GM18868 (cell line): ENCODE measurements at regions not wholly inside any gene's neighbourhood (a gene's known extent, or its start where the extent isn't known, plus 50 kb on each side); places are given as distances from the start of the nearest gene placed in this dataset.
A peak's percentile ranks its signal among the peaks of the same experiment; 100 is the strongest.
"Not testable (repeated sequence)": the region's sequence is repeated elsewhere in the genome, so short reads cannot be mapped to it uniquely, and the experiment has no call there.

Source experiments
- ATAC-seq: cut with Tn5 transposase; IDR thresholded peaks from one replicate; pipeline ENCODE4 v1.9.1; 2021; ENCODE audit warnings: mild to moderate bottlenecking, moderate library complexity; ENCODE audit not compliant: unreplicated experiment

DNA sequence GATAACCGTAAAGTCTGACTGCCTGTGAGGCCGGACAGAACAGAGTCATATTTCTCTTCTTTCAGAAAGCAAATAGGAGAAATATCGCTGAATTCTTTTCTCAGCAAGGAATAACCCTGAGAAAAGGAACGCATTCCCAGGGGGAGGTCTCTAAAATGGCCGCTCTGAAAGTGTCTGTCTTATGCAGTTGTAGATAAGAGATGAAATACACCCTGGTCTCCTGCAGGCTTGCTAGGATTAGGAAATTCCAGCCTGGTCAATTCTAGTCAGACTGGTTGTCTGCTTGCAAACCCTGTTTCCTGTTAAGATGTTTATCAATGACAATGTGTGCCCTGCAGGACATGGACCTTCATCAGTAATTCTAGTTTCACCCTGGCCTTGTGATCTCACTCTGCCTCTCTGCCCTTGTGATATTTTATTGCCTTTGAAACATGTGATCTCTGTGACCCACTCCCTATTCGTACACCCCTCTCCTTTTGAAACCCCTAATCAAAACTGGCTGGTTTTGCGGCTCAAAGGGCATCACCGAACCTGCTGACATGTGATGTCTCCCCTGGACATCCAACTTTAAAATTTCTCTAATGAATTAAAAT is 934.8 kb upstream of the SPRY2 start:
- no peak for ATAC-seq

DNA sequence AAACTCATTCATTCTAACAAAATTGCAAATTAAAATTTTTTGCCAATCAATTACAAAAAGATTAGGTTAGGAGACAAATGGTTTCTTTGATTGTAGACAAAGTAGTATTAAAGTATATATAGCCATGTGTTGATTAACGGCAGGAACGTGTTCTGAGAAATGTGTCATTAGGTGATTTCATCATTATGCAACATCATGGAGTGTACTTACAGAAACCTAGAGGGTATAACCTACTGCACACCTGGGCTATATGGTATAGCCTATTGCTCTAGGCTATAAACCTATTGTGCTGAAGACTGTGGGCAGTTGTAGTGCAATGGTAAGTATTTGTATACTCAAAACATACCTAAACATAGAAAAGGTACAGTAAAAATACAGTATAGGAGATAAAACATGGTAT is 906.8 kb upstream of the SPRY2 start:
- ATAC-seq: no peak

GRCh38 chr13:81246556-81246955 is 905.6 kb upstream of the SPRY2 start:
- ATAC-seq: no peak

- ATAC-seq: no peak
Observed at GRCh38 chr13:81244011-81244410, 903.1 kb upstream of the SPRY2 start.

- no peak for ATAC-seq
Observed at GRCh38 chr13:81230386-81230785, 889.5 kb upstream of the SPRY2 start.

DNA sequence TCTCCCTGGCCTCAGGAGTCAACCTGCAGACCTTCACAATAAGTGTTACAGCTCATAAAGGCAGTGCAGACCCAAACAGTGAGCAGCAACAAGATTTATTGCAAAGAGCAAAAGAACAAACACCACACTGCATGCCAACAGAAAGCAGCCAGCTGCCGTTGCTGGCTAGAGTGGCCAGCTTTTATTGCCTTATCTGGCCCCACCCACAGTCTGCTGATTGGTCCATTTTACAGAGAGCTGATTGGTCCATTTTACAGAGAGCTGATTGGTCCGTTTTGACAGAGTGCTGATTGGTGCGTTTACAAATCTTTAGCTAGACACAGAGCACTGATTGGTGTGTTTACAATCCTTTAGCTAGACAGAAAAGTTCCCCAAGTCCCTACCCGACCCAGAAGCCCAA is 885.9 kb upstream of the SPRY2 start:
- not testable (repeated sequence) for ATAC-seq

DNA sequence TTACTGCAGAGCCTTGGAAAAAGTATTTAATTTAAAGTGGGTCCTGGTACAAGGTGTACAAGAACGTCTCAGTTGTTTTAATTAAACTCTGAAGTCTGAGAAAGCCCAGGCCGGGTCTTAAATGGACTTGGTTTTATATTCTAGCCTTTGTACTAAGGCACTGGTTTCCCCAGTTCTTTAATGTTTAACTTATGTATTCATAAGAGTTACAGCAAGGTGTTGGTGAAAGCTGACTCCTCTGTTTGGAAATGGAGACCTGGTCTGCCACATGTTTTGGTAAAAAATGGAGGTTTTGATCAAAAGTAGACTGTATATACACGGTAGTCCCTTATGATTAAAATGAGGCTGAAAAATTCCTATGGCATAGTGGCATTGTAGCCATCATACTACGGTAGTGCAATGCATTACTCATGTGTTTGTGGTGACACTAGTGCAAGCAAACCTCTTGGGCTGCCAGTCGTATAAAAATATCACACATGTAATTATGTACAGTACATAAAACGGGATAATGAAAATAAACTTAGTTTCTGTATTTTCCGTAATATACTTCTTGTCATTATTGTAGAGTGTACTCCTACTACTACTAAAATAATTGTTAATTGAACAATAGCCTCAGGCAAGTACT is 883.4 kb upstream of the SPRY2 start:
- no peak for ATAC-seq

GRCh38 chr13:81223778-81224177 is 882.9 kb upstream of the SPRY2 start:
- no peak for ATAC-seq

DNA sequence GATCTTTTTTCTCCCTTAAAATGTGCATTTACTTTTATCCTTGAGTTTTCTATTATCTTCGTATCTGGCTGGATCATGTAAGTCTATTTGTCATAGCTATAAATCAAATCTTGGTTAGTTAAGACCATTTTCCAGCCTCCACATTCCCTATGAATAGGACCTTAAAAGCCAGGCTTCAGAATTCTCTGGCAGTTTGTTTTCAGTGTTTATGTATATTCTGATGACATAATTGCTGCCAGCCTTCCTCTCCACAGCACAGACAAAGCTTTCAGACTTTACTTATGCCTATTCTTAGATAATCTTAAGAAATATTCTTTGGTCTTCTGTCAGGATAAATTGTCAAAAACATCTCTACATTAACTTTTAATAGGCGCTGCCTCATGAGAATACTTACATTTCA is 870.8 kb upstream of the SPRY2 start:
- ATAC-seq: no peak

GRCh38 chr13:81207636-81208035 is 866.7 kb upstream of the SPRY2 start:
- ATAC-seq: no peak

- ATAC-seq: no peak
Observed at GRCh38 chr13:81207231-81207630, 866.3 kb upstream of the SPRY2 start.

DNA sequence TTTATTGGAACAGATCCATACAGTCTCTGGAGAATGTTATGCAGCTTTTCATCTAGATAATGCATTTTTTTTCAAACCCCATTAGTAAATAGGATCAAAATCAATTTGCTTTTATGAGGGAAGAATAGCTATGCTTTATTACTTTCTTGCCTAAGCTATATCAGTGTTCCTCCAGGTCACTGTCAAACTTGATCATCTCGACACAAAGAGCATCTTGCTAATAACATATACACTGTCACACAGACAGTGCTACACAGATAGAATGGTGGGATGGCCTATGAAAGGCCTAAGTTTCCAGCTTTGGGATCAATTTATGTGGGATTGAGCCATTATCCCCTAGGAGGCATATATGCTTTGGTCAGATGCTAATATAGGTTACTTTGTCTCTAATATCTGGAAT is 862.9 kb upstream of the SPRY2 start:
- ATAC-seq: no peak

DNA sequence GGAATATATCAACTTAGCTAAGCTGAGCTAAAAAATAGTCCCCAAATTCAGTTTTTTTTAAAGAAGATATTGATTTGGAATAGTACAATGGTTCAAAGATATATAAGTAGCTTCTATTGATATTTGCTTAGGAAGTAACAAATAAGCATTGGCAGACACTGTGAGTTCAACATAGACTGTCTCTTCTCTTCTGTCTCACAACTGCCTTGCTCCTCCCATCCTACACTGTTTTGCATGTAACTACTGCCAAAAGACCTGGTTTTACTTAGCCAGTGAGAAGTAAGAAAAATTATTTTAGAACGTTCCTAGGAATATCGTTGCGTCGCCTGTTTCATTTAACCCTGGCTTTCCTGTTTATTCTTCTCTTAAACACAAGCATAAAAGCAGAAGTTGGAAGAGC is 859.0 kb upstream of the SPRY2 start:
- no peak for ATAC-seq

GRCh38 chr13:81197966-81198365 is 857.0 kb upstream of the SPRY2 start:
- ATAC-seq: no peak

GRCh38 chr13:81197483-81197882 is 856.6 kb upstream of the SPRY2 start:
- ATAC-seq: no peak

GRCh38 chr13:81194362-81194761 is 853.4 kb upstream of the SPRY2 start:
- ATAC-seq: no peak

DNA sequence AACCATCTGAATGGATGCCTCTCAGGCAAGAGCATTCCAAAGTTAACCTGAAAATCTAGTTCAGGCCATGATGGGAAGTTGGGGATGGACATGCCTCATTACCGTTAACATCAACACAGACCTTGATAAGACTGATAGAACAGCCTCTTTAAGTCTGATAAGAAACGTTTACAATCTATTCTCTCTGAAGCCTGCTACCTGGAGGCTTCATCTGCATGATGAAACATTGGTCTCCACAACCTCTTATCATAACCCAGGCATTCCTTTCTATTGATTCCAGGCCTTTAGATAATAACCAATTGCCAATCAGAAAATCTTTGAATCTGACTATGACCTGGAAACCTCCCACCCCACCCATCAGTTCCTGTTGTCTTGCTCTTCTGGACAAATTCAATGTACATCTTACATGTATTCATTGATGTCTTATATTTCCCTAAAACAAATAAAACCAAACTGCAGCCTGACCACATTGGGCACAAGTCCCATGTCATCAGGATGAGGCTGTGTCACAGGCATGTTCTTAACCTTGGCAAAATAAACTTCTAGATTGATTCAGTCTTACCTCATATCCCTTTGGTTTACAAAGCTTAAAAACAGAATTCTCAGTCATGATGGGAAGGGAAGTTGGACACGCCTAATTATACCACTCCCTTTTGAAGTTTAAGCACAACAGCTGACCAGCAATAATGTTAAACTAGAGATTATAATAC is 843.8 kb upstream of the SPRY2 start:
- no peak for ATAC-seq

- no peak for ATAC-seq
Observed at GRCh38 chr13:81172603-81173002, 831.7 kb upstream of the SPRY2 start.

- ATAC-seq: peak; percentile 80
Observed at GRCh38 chr13:81171065-81171647, 830.2 kb upstream of the SPRY2 start.

GRCh38 chr13:81163823-81164222 is 822.9 kb upstream of the SPRY2 start:
- not testable (repeated sequence) for ATAC-seq

GRCh38 chr13:81153478-81153877 is 812.6 kb upstream of the SPRY2 start:
- ATAC-seq: no peak

DNA sequence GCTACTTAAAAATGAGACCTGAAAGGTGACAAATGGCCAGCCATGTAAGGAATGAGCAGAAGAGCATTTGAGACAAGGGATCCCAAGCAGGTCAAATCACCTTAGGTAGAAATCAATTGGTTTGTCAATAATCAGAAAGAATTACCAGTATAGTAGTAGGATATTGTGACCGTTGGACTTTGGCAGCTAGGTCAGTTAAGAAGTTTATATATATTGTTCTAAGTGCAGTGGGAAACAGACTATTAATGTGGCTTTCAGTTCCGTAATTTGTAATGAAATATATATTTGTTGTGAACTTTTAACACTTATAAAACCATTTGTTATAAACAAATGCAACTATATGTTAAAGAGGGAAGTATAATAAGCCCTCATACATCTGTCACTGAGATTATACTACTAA is 807.9 kb upstream of the SPRY2 start:
- ATAC-seq: no peak
